Loucy (cell line): ENCODE measurements at regions not wholly inside any gene's neighbourhood (a gene's known extent, or its start where the extent isn't known, plus 50 kb on each side); places are given as distances from the start of the nearest gene placed in this dataset.

Source experiments
- H2AFZ ChIP-seq: fragments of 200-600 bp; sonication (generic); 2 replicates; pipeline ENCODE4 v1.6.0; 2016; ENCODE audit warnings: antibody characterized with exemption, mild to moderate bottlenecking, low read length, moderate library complexity
- H3F3A ChIP-seq: fragments of 200-600 bp; 2 replicates; pipeline ENCODE4 v1.6.0; 2016; ENCODE audit warnings: antibody characterized with exemption, low read depth, mild to moderate bottlenecking
- H3K27me3 ChIP-seq: fragments of 200-600 bp; sonication (generic); 2 replicates; pipeline ENCODE4 v1.6.1; 2014; ENCODE audit warnings: low read length, mild to moderate bottlenecking; ENCODE audit not compliant: insufficient read depth, poor library complexity, severe bottlenecking
- H3K36me3 ChIP-seq: fragments of 200-600 bp; sonication (generic); 2 replicates; pipeline ENCODE4 v1.6.1; 2016; ENCODE audit warnings: low read length; ENCODE audit not compliant: insufficient read depth
- H3K4me1 ChIP-seq: fragments of 200-600 bp; sonication (generic); 2 replicates; pipeline ENCODE4 v1.5.1; 2014; ENCODE audit warnings: low read length, mild to moderate bottlenecking; ENCODE audit not compliant: insufficient read depth, poor library complexity, severe bottlenecking
- H3K4me2 ChIP-seq: fragments of 200-600 bp; sonication (generic); 2 replicates; pipeline ENCODE4 v1.6.0; 2014; ENCODE audit warnings: antibody characterized with exemption, low read length, low read depth, mild to moderate bottlenecking; ENCODE audit not compliant: poor library complexity, severe bottlenecking
- H3K4me3 ChIP-seq: fragments of 200-600 bp; sonication (generic); 2 replicates; pipeline ENCODE4 v1.5.1; 2014; ENCODE audit warnings: low read length, mild to moderate bottlenecking, mixed read lengths; ENCODE audit not compliant: poor library complexity, severe bottlenecking
- H3K79me2 ChIP-seq: fragments of 200-600 bp; sonication (generic); 2 replicates; pipeline ENCODE4 v1.6.1; 2014; ENCODE audit warnings: low read length; ENCODE audit not compliant: insufficient read depth
- H3K9ac ChIP-seq: fragments of 200-600 bp; sonication (generic); 2 replicates; pipeline ENCODE4 v1.6.0; 2014; ENCODE audit warnings: mild to moderate bottlenecking, low read depth, low read length, moderate library complexity; ENCODE audit not compliant: poor library complexity, severe bottlenecking
- H3K9me2 ChIP-seq: fragments of 200-600 bp; sonication (generic); replicated peaks from 2 replicates; pipeline ENCODE4 v1.6.1; 2016; ENCODE audit warnings: low read depth, low read length, mixed read lengths
- H3K9me3 ChIP-seq: fragments of 200-600 bp; sonication (generic); 2 replicates; pipeline ENCODE4 v1.6.1; 2014; ENCODE audit warnings: mild to moderate bottlenecking, antibody characterized with exemption, low read length, low read depth; ENCODE audit not compliant: insufficient read depth
- H4K20me1 ChIP-seq: fragments of 200-600 bp; sonication (generic); 2 replicates; pipeline ENCODE4 v1.6.0; 2014; ENCODE audit warnings: antibody characterized with exemption, low read length, mild to moderate bottlenecking; ENCODE audit not compliant: insufficient read depth, poor library complexity, severe bottlenecking
- EZH2phosphoT487 ChIP-seq: fragments of 200-600 bp; IDR thresholded peaks from 2 replicates; pipeline ENCODE4 v1.6.1; 2018; ENCODE audit warnings: antibody characterized with exemption, mild to moderate bottlenecking, moderate library complexity, borderline replicate concordance
- TF ChIP-seq, protein P1 (sequence below): fragments of 200-600 bp; sonication (generic); conservative IDR thresholded peaks from 2 replicates; pipeline ENCODE4 v1.5.1; 2014; ENCODE audit warnings: mild to moderate bottlenecking, antibody characterized with exemption, low read length

DNA sequence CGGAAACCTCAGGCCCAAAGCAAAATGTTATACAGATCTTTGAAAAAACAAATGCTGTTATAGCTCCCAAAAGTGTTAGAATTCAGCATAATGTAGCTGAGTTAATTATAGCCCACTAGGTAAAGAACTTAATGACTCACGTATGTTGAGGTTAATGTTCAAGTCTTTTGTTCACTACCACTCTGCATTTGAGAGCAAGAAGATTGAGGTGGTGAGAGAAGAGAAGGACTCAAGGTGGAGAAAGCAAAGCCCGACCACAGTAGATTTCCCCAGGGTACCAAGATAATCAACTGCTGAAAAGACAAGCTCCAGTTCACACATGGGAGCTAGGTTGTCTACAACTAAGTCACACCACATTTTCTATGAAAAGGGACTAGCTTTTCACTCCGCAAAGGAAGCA lies 480.2 kb downstream of the DTHD1 start:
- no peaks in the 10 kb centered on the region for H4K20me1 ChIP-seq
- no peaks in the 10 kb centered on the region for H3K4me1 ChIP-seq
- H3F3A ChIP-seq, result no peaks in the 10 kb centered on the region
- no peak overlapping the region for H3K9ac ChIP-seq
- no peaks in the 10 kb centered on the region for H3K79me2 ChIP-seq
- no peaks in the 10 kb centered on the region for H3K9me3 ChIP-seq
- H2AFZ ChIP-seq, result no peak overlapping the region
- no peak for TF ChIP-seq EZH2phosphoT487
- TF ChIP-seq, protein P1, sequence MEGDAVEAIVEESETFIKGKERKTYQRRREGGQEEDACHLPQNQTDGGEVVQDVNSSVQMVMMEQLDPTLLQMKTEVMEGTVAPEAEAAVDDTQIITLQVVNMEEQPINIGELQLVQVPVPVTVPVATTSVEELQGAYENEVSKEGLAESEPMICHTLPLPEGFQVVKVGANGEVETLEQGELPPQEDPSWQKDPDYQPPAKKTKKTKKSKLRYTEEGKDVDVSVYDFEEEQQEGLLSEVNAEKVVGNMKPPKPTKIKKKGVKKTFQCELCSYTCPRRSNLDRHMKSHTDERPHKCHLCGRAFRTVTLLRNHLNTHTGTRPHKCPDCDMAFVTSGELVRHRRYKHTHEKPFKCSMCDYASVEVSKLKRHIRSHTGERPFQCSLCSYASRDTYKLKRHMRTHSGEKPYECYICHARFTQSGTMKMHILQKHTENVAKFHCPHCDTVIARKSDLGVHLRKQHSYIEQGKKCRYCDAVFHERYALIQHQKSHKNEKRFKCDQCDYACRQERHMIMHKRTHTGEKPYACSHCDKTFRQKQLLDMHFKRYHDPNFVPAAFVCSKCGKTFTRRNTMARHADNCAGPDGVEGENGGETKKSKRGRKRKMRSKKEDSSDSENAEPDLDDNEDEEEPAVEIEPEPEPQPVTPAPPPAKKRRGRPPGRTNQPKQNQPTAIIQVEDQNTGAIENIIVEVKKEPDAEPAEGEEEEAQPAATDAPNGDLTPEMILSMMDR, result no peak
- no peaks in the 10 kb centered on the region for H3K27me3 ChIP-seq
- H3K9me2 ChIP-seq, result no peaks in the 10 kb centered on the region
- H3K36me3 ChIP-seq, result no peaks in the 10 kb centered on the region
- no peak overlapping the region for H3K4me2 ChIP-seq
- H3K4me3 ChIP-seq, result no peak overlapping the region

DNA sequence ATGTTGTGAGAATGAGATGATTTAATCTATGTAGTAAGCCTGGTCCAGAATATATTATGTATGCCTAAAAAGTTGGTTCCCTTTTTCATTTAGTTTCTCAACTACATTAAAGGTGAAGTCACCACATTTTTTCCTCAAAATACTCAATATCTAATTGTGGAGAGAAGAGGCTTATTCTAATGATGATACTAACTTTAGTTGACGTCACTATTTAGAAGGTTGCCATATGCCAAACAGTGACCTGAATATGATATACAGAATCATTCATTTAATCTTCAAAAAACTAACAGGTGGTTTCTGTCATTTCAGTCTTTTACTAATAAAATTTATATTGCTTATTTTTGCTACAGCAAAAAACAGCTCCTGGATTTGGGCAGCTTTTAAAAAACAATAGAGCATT lies 480.7 kb upstream of the NWD2 start:
- Histone ChIP-seq H4K20me1 (no peaks in the 10 kb centered on the region), H3K36me3 (no peaks in the 10 kb centered on the region), H3K9ac (no peak overlapping the region), H3F3A (no peaks in the 10 kb centered on the region), H3K4me1 (no peaks in the 10 kb centered on the region), H3K4me3 (no peak overlapping the region), H3K9me3 (no peaks in the 10 kb centered on the region), H3K27me3 (no peaks in the 10 kb centered on the region), H3K4me2 (no peak overlapping the region), H2AFZ (no peak overlapping the region), H3K9me2 (no peaks in the 10 kb centered on the region), H3K79me2 (no peaks in the 10 kb centered on the region)
- TF ChIP-seq EZH2phosphoT487, result no peak
- TF ChIP-seq, protein P1, result no peak

DNA sequence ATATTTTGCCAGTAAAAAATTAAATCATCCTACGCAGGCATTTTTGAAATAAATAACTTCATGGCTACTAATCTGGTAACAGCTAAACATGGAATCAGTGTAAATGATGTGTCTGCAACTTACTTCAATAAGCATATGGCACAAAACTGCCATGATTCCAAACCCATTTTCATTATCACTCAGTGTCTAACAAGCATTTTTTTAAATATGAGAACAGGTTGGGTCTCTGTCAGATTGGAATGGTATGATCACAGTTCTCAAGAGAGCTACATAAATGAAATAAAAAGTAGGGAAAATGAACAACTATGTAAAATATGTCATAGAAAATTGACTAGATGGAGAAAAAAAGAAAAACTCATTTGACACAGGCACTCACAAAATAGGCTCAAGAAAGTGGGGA lies 476.9 kb upstream of the NWD2 start:
- H3K4me1 ChIP-seq, result no peaks in the 10 kb centered on the region
- H2AFZ ChIP-seq, result no peak overlapping the region
- H3K9ac ChIP-seq, result no peak overlapping the region

More for the DNA sequence above, 476.9 kb upstream of the NWD2 start:
- H3K36me3 ChIP-seq, result no peaks in the 10 kb centered on the region
- H3K27me3 ChIP-seq, result no peaks in the 10 kb centered on the region
- no peaks in the 10 kb centered on the region for H3F3A ChIP-seq
- H3K79me2 ChIP-seq, result no peaks in the 10 kb centered on the region
- no peak overlapping the region for H3K4me2 ChIP-seq
- no peaks in the 10 kb centered on the region for H3K9me3 ChIP-seq
- no peak for TF ChIP-seq EZH2phosphoT487
- TF ChIP-seq, protein P1, result no peak
- H3K4me3 ChIP-seq, result no peak overlapping the region
- H3K9me2 ChIP-seq, result no peaks in the 10 kb centered on the region
- H4K20me1 ChIP-seq, result no peaks in the 10 kb centered on the region
